ENCODE measurements at regions not wholly inside any gene's neighbourhood (a gene's known extent, or its start where the extent isn't known, plus 50 kb on each side); places are given as distances from the start of the nearest gene placed in this dataset.

DNA sequence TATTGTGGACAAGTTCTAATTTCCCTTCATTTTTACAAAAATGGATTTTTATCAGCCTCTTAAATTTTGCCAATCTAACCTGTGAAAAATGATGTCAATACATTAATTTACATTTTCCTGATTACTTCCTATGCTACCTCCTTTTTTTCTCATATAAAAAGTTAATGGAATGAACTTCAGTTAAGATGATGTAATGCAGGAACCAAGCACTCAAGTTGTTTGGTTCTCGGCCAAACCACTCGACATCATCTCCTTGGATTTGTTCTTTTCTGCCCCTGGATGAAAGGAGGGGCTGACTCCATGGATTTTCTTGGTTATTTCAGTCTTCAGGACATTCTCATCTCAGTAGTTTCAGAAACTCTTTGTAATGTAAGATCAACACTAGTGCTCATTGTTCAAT is 253.1 kb upstream of the NXPH2 start:
- intact Hi-C loops (cut with micrococcal nuclease; ENCODE audit: unreplicated experiment) = no loop called here
- H3K27ac ChIP-seq (ENCODE audit: low read length) = no peak overlapping the region
- no peaks in the 10 kb centered on the region for H3K27me3 ChIP-seq (ENCODE audit: control insufficient read depth, insufficient read depth, low read length)
- no peak for DNase-seq (ENCODE audit: low read depth, low spot score)
- in situ Hi-C loops (cut with HindIII; ENCODE audit: low pct_unique_long_range_greater_than_20kb, low sequenced_read_pairs) = no loop called here
- H3K4me3 ChIP-seq (ENCODE audit: low read depth in 2 of 2, low read length in 2 of 2) = no peak overlapping the region
- TF ChIP-seq REST (IDR thresholded peaks at IDR 0.05; ENCODE audit: insufficient read depth in 1 of 2, low read depth in 2 of 2, low read length in 1 of 2) = no peak
- TF ChIP-seq, protein P1, sequence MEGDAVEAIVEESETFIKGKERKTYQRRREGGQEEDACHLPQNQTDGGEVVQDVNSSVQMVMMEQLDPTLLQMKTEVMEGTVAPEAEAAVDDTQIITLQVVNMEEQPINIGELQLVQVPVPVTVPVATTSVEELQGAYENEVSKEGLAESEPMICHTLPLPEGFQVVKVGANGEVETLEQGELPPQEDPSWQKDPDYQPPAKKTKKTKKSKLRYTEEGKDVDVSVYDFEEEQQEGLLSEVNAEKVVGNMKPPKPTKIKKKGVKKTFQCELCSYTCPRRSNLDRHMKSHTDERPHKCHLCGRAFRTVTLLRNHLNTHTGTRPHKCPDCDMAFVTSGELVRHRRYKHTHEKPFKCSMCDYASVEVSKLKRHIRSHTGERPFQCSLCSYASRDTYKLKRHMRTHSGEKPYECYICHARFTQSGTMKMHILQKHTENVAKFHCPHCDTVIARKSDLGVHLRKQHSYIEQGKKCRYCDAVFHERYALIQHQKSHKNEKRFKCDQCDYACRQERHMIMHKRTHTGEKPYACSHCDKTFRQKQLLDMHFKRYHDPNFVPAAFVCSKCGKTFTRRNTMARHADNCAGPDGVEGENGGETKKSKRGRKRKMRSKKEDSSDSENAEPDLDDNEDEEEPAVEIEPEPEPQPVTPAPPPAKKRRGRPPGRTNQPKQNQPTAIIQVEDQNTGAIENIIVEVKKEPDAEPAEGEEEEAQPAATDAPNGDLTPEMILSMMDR (IDR thresholded peaks at IDR 0.05) = no peak
- TF ChIP-seq SIN3A (IDR thresholded peaks at IDR 0.05; ENCODE audit: borderline replicate concordance, insufficient read depth, low read depth, low read length) = no peak
- no peak for TF ChIP-seq TCF7L2 (IDR thresholded peaks at IDR 0.05; ENCODE audit: low read depth, low read length)
- TF ChIP-seq POLR2AphosphoS5 (IDR thresholded peaks at IDR 0.05; ENCODE audit: low read depth, low read length) = no peak
- ChIA-PET POLR2A (no interaction called here), CTCF (no interaction called here)
- H3K4me1 ChIP-seq (ENCODE audit: control insufficient read depth, insufficient read depth, low read length) = no peaks in the 10 kb centered on the region
- no peaks in the 10 kb centered on the region for H3K36me3 ChIP-seq (ENCODE audit: control insufficient read depth, insufficient read depth, low read length)
- no peak for ATAC-seq
- BruUV-seq (replicated peaks) = no TSS peak
- H3K9me3 ChIP-seq (ENCODE audit: control insufficient read depth, insufficient read depth, low read depth, low read length) = no peaks in the 10 kb centered on the region

DNA sequence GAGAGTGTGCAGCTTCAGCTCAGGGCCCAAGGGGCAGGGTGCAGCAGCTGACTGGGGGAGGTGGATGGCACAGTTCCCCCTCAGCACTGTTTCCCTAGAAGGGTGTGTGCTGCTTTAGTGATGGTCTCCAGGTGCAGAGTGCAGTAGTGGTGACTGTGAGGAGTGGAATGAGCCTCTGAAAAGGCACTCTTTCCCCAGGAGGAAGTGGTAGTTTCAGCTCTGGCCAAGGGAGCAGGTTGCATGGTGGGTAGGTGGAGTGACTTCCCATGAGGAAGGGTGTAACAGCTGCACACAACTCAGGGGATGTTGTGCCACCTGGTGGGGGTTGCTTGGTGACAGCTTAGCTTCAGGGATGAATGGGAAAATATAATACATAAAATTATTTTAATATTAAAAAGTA is 251.5 kb upstream of the NXPH2 start:
- Histone ChIP-seq H3K4me1 (ENCODE audit: control insufficient read depth, insufficient read depth, low read length) (no peaks in the 10 kb centered on the region), H3K4me3 (ENCODE audit: low read depth in 2 of 2, low read length in 2 of 2) (no peak overlapping the region), H3K36me3 (ENCODE audit: control insufficient read depth, insufficient read depth, low read length) (no peaks in the 10 kb centered on the region), H3K27me3 (ENCODE audit: control insufficient read depth, insufficient read depth, low read length) (no peaks in the 10 kb centered on the region), H3K9me3 (ENCODE audit: control insufficient read depth, insufficient read depth, low read depth, low read length) (no peaks in the 10 kb centered on the region), H3K27ac (ENCODE audit: low read length) (no peak overlapping the region)
- BruUV-seq (replicated peaks) = no TSS peak
- intact Hi-C loops (cut with micrococcal nuclease; ENCODE audit: unreplicated experiment) = no loop called here
- POLR2A ChIA-PET = no interaction called here
- CTCF ChIA-PET = no interaction called here
- no peak for DNase-seq (ENCODE audit: low read depth, low spot score)
- in situ Hi-C loops (cut with HindIII; ENCODE audit: low pct_unique_long_range_greater_than_20kb, low sequenced_read_pairs) = no loop called here
- no peak for TF ChIP-seq REST (IDR thresholded peaks at IDR 0.05; ENCODE audit: insufficient read depth in 1 of 2, low read depth in 2 of 2, low read length in 1 of 2)
- no peak for TF ChIP-seq TCF7L2 (IDR thresholded peaks at IDR 0.05; ENCODE audit: low read depth, low read length)
- no peak for TF ChIP-seq SIN3A (IDR thresholded peaks at IDR 0.05; ENCODE audit: borderline replicate concordance, insufficient read depth, low read depth, low read length)
- TF ChIP-seq, protein P1 (IDR thresholded peaks at IDR 0.05) = no peak
- ATAC-seq = no peak
